Stimulated activated CD4-positive, alpha-beta T cell treated with anti-CD3 and anti-CD28 coated beads, Interleukin-1b, Interleukin-23, amount 100 ng/mL, for 4 hours (primary cell): ENCODE measurements at regions not wholly inside any gene's neighbourhood (a gene's known extent, or its start where the extent isn't known, plus 50 kb on each side); places are given as distances from the start of the nearest gene placed in this dataset.

Experiments used
- DNase-seq, 2 donors: peaks; one replicate each; pipeline ENCODE4 v3.0.0-alpha.2; 2020; ENCODE audit warnings: low read depth in 2 of 2

DNA sequence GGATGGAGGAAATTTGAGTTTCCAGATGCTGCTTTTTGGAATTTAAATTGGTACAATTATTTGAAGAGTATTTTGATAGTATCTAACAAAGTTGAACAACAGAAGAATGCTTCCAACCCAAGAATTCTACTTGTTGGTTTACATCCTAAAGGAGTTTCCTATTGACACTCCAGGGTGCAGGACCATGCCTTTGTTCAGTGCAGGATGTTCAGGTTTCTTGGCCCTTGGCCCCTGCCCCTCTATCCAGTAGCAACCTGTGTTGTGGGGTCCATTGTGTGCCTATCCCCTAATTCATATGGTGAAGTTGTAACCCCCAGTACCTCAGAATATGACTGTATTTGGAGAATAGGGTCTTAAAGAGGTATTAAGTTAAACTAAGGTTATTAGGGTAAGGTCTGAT, 750.0 kb upstream of the ZNF608 start:
- DNase-seq = no peak

DNA sequence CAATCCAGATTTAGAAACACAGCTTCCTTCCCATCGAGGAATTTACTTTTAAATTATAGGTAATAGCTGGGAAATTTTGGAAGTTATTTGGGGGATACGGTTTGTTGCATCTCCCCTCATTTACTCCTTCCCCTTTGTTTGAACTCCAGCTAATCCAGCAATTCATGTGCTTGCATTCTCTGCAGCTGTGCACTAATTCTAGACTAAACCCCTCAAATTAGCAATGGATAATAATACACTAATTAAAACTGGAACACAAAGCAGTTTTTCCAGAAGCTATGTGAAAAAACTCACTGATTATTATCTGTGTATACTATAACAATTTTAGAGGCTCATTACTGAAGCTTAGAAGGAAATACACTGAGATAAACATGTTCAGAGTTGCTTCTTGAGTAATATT, 751.2 kb upstream of the ZNF608 start:
- DNase-seq = no peak

DNA sequence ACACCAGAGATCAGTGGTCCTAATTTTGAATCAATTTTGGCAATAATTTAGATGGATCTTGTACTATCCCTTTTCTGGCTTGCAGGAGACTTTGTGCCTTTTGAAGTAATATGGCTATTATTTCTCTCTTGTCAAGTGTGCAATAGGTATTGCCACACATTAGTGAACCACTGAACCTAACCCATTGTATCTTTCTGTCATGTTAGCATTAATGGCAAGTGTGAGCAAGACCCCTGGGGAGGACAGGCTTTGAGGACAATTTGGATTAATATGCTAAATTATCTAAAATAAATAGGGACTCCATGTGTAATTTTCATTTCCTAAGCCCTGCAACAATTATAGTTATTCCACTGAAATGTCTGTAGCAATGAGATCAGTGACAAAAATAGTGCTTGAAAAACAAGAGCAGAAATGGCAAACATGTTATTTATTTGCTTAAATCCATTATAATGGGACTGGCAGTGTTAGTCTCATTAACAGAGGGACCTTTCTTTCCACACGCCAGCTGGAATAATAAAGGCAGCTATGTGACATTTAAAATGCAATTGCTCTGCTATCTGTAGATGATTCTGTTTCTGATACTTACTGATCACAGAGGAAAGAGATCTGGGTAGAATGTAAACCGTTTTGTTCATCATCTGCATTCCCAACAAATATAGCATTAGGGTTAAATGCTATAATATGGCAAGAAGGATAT, 753.3 kb upstream of the ZNF608 start:
- DNase-seq = no peak

DNA sequence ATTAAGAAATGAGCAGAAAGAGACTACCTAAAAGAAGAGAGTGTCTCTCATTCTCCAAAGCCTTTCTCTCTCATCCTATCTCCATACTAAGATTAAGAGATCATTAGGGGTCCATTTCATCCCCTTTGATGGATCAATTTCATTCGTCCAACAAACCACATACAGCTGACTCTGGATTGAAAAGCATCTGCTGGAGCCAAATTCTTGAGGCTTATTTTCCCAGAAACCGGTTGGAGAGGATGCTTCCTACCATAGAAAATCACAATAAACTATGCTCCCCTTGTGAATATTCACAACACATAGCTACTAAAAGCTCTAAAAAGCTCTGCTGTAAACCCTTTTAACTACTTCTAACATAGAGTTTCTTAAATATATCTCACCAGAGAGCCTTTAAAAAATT, 755.0 kb upstream of the ZNF608 start:
- no peak for DNase-seq

DNA sequence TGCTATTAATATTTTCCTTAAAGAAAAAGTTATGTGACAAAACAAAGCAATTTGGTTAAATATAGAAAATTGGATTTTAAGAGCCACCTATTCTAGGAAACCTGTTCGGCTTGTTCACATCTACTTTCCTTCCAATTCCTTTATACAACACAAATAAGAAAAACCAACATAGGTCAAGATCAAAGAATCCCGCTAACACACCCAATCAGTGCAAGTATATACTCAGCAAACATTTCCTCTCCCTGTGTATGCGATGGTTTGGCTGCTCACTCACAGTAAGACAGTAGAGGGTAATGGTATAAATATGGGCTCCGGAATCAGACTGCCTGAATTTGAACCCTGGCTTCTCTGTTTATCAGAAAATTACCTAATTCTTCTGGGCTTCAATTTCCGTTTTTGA, 757.5 kb upstream of the ZNF608 start:
- DNase-seq = no peak

DNA sequence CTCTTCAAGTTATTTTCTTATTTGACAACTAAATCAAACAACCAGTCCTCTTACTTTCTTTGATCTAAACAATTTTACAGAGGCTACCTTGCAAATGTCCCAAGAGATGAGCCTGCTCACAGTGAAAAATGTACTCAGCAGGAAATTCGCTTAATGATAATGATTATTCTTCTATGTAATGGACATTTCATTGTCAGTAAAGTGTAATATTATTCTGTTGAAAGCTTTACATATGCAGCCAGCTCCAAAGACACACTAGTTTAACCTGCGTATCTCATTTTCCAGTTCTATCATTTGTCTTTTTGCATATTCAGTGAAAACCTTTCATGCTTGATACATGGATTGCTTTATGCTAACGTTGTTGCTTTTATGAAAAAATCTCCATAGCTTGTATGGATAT, 758.7 kb upstream of the ZNF608 start:
- no peak for DNase-seq

DNA sequence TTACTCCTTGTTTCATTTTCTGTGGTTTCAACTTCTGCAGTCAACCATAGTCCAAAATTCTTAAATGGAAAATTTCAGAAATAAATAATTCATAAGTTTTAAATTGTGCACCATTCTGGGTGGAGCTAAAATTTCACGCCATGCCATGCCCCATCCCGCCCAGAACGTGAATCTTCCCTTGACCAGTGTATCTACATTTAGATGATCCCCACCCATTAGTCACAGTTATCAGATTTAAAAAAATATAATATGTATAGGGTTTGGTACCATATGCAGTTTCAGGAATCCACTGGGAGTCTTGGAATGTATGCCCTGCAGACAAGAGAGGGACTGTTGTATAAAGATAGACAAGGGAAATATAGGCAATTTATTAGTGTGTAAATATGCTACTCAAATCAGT, 759.7 kb upstream of the ZNF608 start:
- no peak for DNase-seq

DNA sequence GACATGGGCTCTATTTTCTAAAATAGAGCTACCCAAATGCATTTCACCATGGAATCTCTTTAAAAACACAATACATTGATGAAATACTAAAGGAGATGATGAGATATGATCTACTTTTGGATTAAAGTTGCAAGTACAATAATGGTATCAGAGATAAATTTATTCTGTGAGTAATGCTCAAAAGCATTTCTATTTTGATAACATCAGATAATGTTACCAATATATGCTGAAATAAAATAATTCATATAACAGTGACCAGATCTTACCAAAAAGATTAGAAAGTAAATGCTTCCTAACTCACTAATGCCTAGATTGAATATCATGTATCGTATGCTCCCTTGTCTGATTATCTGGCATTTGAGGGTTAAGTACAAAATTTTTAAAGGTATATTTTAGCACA, 761.8 kb upstream of the ZNF608 start:
- no peak for DNase-seq

DNA sequence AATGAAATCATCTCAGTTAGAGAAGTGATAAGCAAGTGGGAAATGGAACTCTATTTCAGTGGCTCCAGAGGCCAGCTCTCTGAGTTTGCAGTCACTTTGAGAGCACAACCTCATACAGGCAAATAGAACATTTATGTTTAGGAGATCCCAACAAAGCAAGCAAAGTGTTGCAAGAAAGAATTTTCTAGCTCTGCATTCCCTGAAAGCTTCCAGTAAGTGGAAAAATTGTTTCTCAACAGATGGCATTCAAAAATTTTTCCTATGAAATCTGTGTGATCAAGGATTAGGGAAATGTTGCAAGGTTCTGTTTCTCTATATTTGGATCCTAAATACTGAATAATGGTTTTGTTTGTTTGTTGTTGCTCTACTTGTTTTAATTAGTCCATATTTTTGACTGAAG, 764.2 kb upstream of the ZNF608 start:
- no peak for DNase-seq

DNA sequence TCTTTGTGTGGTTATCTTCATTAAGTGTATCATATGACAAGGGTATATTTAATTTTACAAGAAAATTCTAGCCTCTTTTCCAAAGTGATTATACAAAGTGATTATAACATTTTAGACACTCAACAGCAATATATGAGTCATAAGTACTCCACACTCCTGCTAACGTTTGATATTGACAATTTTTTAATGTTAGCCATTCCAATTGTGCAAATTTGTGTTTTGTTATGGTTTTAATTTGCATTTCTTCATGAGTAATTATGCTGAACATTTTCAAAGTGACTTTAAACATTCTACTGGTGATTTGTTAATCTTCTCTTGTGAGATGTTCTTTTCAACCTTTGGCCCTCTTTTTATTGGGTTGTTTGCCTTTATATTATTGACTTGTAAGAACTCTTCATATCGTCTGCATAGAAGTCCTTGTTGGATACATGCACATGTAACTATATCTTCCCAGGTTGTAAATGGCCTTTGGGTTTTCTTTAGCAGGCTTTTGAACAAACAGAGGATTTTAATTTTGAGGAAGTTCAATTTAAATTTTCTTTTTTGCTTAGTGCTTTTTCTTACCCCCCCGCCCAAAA, 771.6 kb upstream of the ZNF608 start:
- no peak for DNase-seq

DNA sequence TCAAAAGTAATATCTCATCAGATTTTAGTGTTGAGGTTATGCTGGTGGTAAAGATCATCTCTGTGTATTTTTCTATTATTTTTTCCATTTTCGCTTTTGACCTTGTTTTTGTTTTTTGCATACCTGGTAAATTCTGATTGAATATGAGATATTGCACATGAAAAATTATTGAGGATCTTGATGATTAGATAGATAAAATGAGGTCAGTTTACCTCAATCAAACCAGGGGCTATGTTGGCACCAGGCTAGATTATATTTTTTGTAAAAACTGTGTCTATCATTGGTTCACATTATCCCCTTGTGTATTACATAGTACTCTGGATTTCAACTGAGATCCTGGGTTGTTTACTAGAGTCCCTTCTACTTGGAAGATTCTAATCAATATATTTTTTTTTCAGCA, 774.9 kb upstream of the ZNF608 start:
- no peak for DNase-seq

DNA sequence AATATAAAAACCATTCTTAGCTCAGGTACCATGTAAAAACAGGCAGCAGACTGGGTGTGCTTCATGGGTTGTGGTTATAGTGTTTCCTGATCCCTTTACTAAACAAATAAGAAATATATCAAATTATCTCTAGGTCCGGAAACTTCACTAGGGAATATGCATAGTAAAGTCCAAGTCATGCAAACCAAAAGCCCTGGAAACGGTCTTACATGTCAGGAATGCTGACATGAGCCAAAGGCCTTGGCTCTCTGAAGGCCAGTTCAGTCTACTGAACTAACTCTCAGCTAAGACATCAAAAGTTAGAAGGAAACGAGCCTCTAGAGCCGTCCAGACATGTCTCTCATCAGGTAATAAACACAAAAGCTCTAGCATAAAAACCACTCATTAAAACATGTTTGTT, 778.9 kb upstream of the ZNF608 start:
- no peak for DNase-seq

DNA sequence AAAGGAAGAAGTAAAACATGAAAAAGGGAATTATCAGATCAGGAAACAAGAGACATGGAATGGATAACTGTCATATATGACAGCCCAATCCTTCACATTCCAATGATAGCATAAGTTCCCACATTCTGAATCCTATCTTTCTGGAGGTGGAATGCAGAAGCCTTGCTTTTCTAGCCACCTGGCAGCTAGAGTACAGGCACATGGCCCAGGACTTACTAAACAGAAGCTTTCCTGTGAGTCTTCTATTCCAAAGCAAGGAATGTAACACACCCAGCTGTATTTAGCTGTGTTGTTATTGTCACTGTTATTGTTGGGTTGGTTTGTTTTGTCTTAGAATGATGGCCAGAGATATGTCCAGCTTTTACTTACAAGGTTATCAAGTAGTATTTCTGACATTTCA, 780.5 kb upstream of the ZNF608 start:
- no peak for DNase-seq

DNA sequence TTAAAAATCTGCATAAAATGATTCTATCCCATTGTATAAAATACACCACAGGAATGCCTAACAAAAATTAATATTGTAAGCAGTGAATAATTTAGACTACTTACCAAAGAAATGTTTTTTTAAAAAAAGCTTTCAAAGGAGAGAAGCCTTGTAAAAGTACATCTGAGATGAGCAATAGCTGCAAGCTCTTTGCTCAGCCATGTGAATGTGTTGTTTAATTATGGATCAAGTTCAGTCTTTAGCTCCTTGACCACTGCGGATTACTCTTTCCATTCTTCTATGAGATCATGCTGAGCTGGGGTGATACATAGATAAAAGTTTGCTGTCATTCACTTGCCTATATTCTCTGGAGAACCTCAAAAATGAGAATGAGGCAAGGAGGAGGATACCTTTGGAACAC, 782.4 kb upstream of the ZNF608 start:
- DNase-seq = no peak

DNA sequence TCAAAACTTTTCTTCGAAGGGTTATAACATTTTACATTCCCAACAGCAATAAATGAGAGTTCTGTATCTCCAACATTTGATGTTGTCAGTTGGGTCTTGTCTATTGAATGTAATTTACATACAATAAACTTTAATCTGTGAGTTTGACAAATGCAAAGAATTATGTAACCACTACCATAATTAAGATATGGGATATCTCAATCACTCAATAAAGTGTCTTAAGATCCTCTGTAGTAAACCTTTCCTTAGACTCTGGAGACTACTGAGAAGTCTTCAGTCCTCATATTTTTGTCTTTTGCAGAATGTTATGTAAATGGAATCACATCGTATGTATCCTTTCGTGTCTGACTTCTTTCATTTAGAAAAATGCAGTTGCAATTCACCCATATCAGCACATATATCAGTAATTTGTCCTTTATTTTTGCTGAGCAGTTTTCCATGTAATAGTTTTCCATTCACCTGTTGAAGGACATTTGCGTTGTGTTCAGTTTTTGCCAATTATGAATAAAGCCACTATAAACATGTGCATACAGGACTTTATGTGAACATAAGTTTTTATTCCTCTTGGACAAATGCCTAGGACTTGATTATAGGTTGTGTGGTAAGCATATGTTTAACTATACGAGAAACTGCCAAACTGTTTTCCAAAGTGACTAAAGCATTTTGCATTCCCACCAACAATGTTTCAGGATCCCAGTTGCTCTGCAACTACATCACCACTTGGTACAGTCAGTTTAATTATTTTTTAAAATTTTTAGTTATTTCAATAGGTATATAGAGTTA, 784.6 kb upstream of the ZNF608 start:
- DNase-seq = no peak

DNA sequence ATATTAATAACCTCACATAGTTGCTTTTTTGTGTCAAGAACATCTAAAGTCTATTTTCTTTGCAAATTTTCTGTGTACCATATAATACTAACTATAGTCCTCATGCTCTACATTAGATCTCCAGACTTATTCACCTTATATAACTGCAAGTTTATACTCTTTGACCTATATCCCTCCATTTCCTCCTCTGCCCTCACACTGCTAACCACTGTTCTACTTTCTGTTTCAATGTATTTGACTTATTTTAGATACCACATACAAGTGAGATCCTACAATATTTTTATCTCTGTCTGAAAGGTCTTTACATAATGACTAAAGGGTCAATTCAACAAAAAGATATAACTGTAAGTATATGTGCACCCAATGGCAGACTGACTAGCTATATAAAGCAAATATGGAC, 789.7 kb upstream of the ZNF608 start:
- no peak for DNase-seq

DNA sequence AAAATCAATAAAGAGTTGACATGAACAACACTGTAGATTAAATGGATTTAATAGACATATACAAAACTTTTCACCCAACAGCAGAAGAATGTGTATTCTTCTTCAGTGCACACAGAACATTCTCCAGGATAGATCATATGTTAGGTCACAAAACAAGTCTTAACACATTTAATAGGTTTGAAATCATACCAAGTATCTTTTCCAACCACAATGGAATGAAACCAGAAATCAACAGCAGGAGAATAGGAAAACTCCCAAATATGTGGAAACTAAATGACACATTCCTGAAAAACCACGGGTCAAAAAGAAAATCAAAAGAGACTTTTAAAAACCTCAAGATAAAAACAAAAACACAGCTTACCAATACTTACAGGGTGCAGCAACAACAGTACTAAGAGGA, 790.1 kb upstream of the ZNF608 start:
- DNase-seq = no peak

DNA sequence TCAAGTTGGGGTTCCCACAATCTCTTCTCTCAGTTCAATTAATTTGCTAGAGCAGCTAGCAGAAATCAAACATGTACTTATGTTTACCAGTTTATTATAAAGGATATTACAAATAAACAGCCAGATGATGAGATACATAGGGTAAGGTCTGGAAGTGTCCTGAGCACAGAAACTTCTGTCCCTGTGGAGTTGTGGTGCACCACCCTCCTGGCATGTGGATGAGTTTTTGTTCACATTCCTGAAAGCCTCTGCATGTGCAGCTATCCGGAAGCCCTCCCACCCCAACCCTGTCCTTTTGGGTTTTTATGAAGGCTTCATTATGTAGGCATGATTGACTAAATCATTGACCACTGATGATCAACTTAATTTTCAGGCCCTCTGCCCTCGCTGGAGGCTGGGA, 791.2 kb upstream of the ZNF608 start:
- DNase-seq = no peak

DNA sequence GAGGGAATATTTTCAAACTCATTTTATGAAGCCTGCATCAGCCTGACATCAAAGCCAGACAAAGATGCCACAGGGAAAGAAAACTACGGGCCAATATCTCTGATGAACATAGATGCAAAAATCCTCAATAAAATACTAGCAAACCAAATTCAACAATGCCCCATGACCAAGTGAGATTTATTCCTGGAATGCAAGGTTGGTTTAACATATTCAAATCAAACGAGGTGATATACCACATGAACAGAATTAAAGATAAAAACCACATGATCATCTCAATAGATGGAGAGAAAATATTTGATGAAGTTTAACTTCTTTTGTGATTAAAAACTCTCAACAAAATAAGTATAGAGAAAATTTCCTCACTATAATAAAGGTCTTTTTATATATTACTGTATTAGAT, 792.0 kb upstream of the ZNF608 start:
- DNase-seq = no peak

DNA sequence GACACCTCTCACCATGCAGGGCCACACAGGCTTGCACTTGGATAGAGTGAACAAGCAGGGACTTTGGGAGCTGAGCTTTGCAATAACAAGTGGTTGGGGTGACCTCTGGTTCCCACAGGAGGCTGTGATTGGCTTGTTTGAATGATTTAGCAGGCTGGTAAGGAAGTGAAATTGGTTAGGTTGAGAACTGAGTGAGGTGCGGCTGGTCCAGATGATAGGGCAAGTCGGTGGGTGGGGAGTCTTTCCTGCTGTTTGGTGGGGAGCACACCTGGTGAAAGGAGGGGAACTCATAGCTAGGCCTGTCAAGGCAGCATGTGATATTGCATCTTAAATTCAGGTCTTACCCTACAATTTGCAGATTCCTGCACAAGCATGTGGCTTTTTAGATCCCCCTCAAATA, 794.6 kb upstream of the ZNF608 start:
- DNase-seq = no peak

DNA sequence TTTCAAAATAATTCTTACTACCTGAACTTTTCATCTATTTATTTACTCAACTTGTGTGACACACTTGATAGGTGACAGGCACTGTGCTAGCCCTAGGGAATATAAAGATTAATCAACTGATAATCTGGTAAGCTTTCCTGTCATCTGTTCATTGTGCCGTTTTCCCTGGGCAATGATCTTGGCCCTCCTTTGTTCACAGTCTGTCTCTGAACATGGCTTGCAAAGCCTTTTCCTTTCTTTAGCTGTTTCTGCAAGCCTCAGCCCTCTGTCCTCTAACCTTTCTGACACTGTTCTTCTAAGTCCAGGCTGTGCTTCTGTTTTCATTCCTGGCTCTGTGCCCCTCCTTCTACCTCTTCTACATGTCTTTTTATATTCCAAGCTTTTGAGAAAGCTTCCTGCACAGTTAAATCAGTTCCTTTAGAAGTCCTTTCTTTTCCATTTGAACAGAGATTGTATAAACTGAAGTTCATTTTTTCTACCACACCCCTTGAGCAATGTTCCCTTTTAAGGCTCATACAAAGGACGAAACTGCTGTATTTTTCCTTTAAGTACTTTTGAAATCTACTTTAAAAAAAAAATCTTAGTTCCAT, 803.0 kb upstream of the ZNF608 start:
- no peak for DNase-seq

DNA sequence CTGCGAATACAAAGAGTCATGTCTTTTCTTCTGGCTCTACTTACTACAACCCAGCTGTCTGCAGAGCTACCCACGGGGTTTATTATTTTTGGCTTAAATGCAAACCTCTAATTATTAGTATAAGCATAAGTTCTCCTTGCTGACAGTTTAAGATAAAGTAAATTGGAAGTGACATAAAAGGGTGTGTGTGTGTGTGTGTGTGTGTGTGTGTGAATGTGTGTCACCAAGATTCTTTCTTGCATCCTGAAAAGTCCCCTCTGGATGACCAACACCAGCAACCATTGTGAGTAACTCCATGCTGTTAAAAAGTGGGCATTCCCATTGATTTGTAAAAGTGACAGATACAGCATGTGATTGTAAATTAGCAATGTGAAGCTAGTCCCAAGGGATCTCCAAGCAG, 803.8 kb upstream of the ZNF608 start:
- no peak for DNase-seq

DNA sequence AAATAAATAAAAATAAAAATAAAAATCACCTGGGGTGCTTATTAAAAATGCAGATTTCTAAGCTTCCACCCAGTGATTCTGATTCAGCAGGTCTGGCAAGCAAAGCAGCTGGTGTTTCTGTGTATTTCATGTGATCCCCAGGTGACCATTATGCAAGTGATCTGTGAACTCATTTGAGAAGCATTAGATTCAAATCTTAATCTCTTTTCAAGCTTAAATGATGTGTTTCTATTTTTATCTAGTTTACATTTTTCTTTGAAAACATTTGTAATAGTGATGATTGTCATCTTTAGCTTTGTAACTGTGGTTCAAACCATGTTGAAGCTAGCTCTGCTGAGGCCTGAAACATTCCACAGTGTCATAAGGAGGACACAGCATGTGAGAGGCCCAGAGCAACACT, 804.8 kb upstream of the ZNF608 start:
- no peak for DNase-seq
